ENCODE measurements at regions not wholly inside any gene's neighbourhood (a gene's known extent, or its start where the extent isn't known, plus 50 kb on each side); places are given as distances from the start of the nearest gene placed in this dataset.
"Not testable (repeated sequence)": the region's sequence is repeated elsewhere in the genome, so short reads cannot be mapped to it uniquely, and the experiment has no call there.

- DNase-seq (ENCODE audit: low read depth): not testable (repeated sequence)
Measured at GRCh38 chr1:145553795-145554194, 54.0 kb upstream of the GPR89A start.

- DNase-seq (ENCODE audit: low read depth): peak; percentile 31
Measured at GRCh38 chr1:145545055-145545454, 62.7 kb upstream of the GPR89A start.

- peak; percentile 53 for DNase-seq (ENCODE audit: low read depth)
Measured at GRCh38 chr1:145541685-145542084, 66.1 kb upstream of the GPR89A start.

- DNase-seq (ENCODE audit: low read depth): peak; percentile 86
Measured at GRCh38 chr1:145541246-145541645, 66.5 kb upstream of the GPR89A start.

- not testable (repeated sequence) for DNase-seq (ENCODE audit: low read depth)
Measured at GRCh38 chr1:145538118-145538882, 69.5 kb upstream of the GPR89A start.

- DNase-seq (ENCODE audit: low read depth): peak; percentile 60
Measured at GRCh38 chr1:145537003-145537402, 70.8 kb upstream of the GPR89A start.

- DNase-seq (ENCODE audit: low read depth): peak; percentile 81
Measured at GRCh38 chr1:145535461-145535860, 72.3 kb upstream of the GPR89A start.

- DNase-seq (ENCODE audit: low read depth): not testable (repeated sequence)
Measured at GRCh38 chr1:145528068-145528564, 79.7 kb upstream of the GPR89A start.

- not testable (repeated sequence) for DNase-seq (ENCODE audit: low read depth)
Measured at GRCh38 chr1:145520159-145520558, 87.6 kb upstream of the GPR89A start.

GRCh38 chr1:145519302-145519701, 88.5 kb upstream of the GPR89A start:
- DNase-seq (ENCODE audit: low read depth): not testable (repeated sequence)

GRCh38 chr1:145513017-145513416, 87.6 kb upstream of the NBPF20 start:
- not testable (repeated sequence) for DNase-seq (ENCODE audit: low read depth)

- DNase-seq (ENCODE audit: low read depth): not testable (repeated sequence)
Measured at GRCh38 chr1:145508053-145508452, 82.7 kb upstream of the NBPF20 start.

GRCh38 chr1:145505663-145506647, 80.6 kb upstream of the NBPF20 start:
- DNase-seq (ENCODE audit: low read depth): not testable (repeated sequence)

- DNase-seq (ENCODE audit: low read depth): not testable (repeated sequence)
Measured at GRCh38 chr1:145504834-145505413, 79.5 kb upstream of the NBPF20 start.

GRCh38 chr1:145504310-145504709, 78.9 kb upstream of the NBPF20 start:
- DNase-seq (ENCODE audit: low read depth): not testable (repeated sequence)

- not testable (repeated sequence) for DNase-seq (ENCODE audit: low read depth)
Measured at GRCh38 chr1:145500251-145500650, 74.8 kb upstream of the NBPF20 start.

GRCh38 chr1:145495077-145495871, 69.9 kb upstream of the NBPF20 start:
- DNase-seq (ENCODE audit: low read depth): not testable (repeated sequence)

- DNase-seq (ENCODE audit: low read depth): not testable (repeated sequence)
Measured at GRCh38 chr1:145488193-145488933, 63.0 kb upstream of the NBPF20 start.

- not testable (repeated sequence) for DNase-seq (ENCODE audit: low read depth)
Measured at GRCh38 chr1:145487156-145487555, 61.8 kb upstream of the NBPF20 start.

- peak; percentile 8 for DNase-seq (ENCODE audit: low read depth)
Measured at GRCh38 chr1:145484257-145484656, 58.9 kb upstream of the NBPF20 start.

All from M059J (cell line).